H1 (cell line): ENCODE measurements at regions not wholly inside any gene's neighbourhood (a gene's known extent, or its start where the extent isn't known, plus 50 kb on each side); places are given as distances from the start of the nearest gene placed in this dataset.

Source experiments
- CTCF ChIA-PET: fragments of 300-600 bp; sonication (Branson Sonifier 250); formaldehyde crosslinking; loops from one replicate; lab custom pipeline; 2021; ENCODE audit not compliant: partially characterized antibody; lab: Charles Lee
- POLR2A ChIA-PET: fragments of 300-600 bp; sonication (Branson Sonifier 250); formaldehyde crosslinking; loops from one replicate; lab custom pipeline; 2021; ENCODE audit warnings: inconsistent platforms; ENCODE audit not compliant: partially characterized antibody; lab: Charles Lee
- DNase-seq, 2 experiments: peaks; one replicate each; pipeline versions ENCODE4 v3.0.0 to v3.0.0-alpha.2; 2010 to 2022; ENCODE audit warnings: low spot score in 2 of 2, low read depth in 1 of 2, mixed read lengths in 1 of 2
- FAIRE-seq: peaks from 2 replicates; lab custom pipeline; 2011; peaks lifted over from hg19 to GRCh38; lab: Jason Lieb, UNC
- H2AFZ ChIP-seq: 2 replicates; pipeline ENCODE4 v1.8.1; 2012; ENCODE audit warnings: low read length, inconsistent platforms
- H2AK5ac ChIP-seq: 2 replicates; pipeline ENCODE4 v1.6.1; 2013; ENCODE audit warnings: low read depth, low read length
- H2BK120ac ChIP-seq: replicated peaks from 2 replicates; pipeline ENCODE3; 2013; ENCODE audit warnings: low read depth, low read length, inconsistent platforms
- H2BK12ac ChIP-seq: 2 replicates; pipeline ENCODE4 v1.6.1; 2013; ENCODE audit warnings: low read depth, low read length
- H2BK15ac ChIP-seq: 2 replicates; pipeline ENCODE4 v1.6.1; 2013; ENCODE audit warnings: low read length
- H2BK20ac ChIP-seq: 2 replicates; pipeline ENCODE4 v1.6.1; 2013; ENCODE audit warnings: low read length
- H2BK5ac ChIP-seq: 2 replicates; pipeline ENCODE4 v1.6.1; 2013; ENCODE audit warnings: low read depth, low read length
- H3K14ac ChIP-seq: 2 replicates; pipeline ENCODE4 v1.6.1; 2013; ENCODE audit warnings: inconsistent platforms; ENCODE audit not compliant: insufficient read length
- H3K18ac ChIP-seq: 2 replicates; pipeline ENCODE4 v1.6.1; 2013; ENCODE audit warnings: low read length; ENCODE audit errors: extremely low read depth
- H3K23ac ChIP-seq: 2 replicates; pipeline ENCODE4 v1.6.1; 2013; ENCODE audit warnings: inconsistent platforms; ENCODE audit not compliant: insufficient read length
- H3K23me2 ChIP-seq: 2 replicates; pipeline ENCODE4 v1.6.1; 2013; ENCODE audit warnings: low read depth, low read length
- H3K27ac ChIP-seq: 2 replicates; pipeline ENCODE4 v1.6.1; 2011; ENCODE audit warnings: low read depth, low read length, inconsistent platforms
- H3K27me3 ChIP-seq, 4 experiments: replicated peaks in 1 of 4; 1 replicate in 1 of 4; 2 replicates in 3 of 4; pipeline versions ENCODE4 v1.6.1 to v1.8.1; 2011 to 2013; ENCODE audit warnings: low read length in 3 of 4, mild to moderate bottlenecking in 3 of 4, inconsistent platforms in 2 of 4, mixed read lengths in 2 of 4, moderate library complexity in 1 of 4; ENCODE audit not compliant: control insufficient read depth in 3 of 4, insufficient read depth in 3 of 4; ENCODE audit errors: extremely low read depth in 1 of 4
- H3K36me3 ChIP-seq, 4 experiments: 2 replicates each; pipeline versions ENCODE4 v1.6.1 to v1.8.1; 2011 to 2013; ENCODE audit warnings: mild to moderate bottlenecking in 4 of 4, low read length in 3 of 4, moderate library complexity in 2 of 4, control low read depth in 1 of 4, inconsistent platforms in 1 of 4; ENCODE audit not compliant: insufficient read depth in 4 of 4, control insufficient read depth in 2 of 4
- H3K4ac ChIP-seq: replicated peaks from 2 replicates; pipeline ENCODE3; 2013; ENCODE audit warnings: low read length, low read depth, mixed read lengths, inconsistent platforms; ENCODE audit not compliant: insufficient read length
- H3K4me1 ChIP-seq, 4 experiments: replicated peaks in 1 of 4; 1 replicate in 1 of 4; 2 replicates in 3 of 4; pipeline versions ENCODE4 v1.6.1 to v1.8.1; 2011 to 2013; ENCODE audit warnings: low read length in 3 of 4, inconsistent platforms in 2 of 4, mixed read lengths in 1 of 4; ENCODE audit not compliant: insufficient read depth in 4 of 4, control insufficient read depth in 3 of 4
- H3K4me2 ChIP-seq, 2 experiments: 2 replicates each; pipeline versions ENCODE4 v1.6.1 to v1.8.1; 2011 to 2013; ENCODE audit warnings: low read depth in 2 of 2, low read length in 2 of 2, control low read depth in 1 of 2, inconsistent platforms in 1 of 2, mild to moderate bottlenecking in 1 of 2; ENCODE audit not compliant: insufficient read depth in 1 of 2
- H3K4me3 ChIP-seq, 4 experiments: fragments of 200-600, 300-600 bp in 1 of 4; sonication (generic), shearing (Covaris generic), sonication (Bioruptor Twin) in 1 of 4; 2 replicates each; pipeline versions ENCODE4 v1.5.1 to v1.8.1; 2011 to 2016; ENCODE audit warnings: low read length in 4 of 4, low read depth in 3 of 4, control low read depth in 2 of 4, inconsistent platforms in 2 of 4, mild to moderate bottlenecking in 2 of 4, mixed read lengths in 1 of 4, moderate library complexity in 1 of 4; ENCODE audit not compliant: insufficient read depth in 2 of 4; ENCODE audit errors: extremely low read depth in 1 of 4
- H3K56ac ChIP-seq: replicated peaks from 2 replicates; pipeline ENCODE3; 2013; ENCODE audit warnings: low read depth, mild to moderate bottlenecking, mixed read lengths, low read length, inconsistent platforms; ENCODE audit not compliant: insufficient read length
- H3K79me1 ChIP-seq: 2 replicates; pipeline ENCODE4 v1.6.1; 2013; ENCODE audit warnings: low read depth, low read length, control low read depth
- H3K79me2 ChIP-seq, 2 experiments: 2 replicates each; pipeline versions ENCODE4 v1.6.1 to v1.8.1; 2012 to 2013; ENCODE audit warnings: low read length in 2 of 2, mild to moderate bottlenecking in 2 of 2, inconsistent platforms in 1 of 2; ENCODE audit not compliant: insufficient read depth in 2 of 2, control insufficient read depth in 1 of 2
- H3K9ac ChIP-seq, 4 experiments: replicated peaks in 1 of 4; 1 replicate in 1 of 4; 2 replicates in 3 of 4; pipeline versions ENCODE4 v1.6.1 to v1.8.1; 2011 to 2013; ENCODE audit warnings: low read depth in 3 of 4, low read length in 3 of 4, control low read depth in 2 of 4, mild to moderate bottlenecking in 2 of 4, moderate library complexity in 2 of 4, inconsistent platforms in 1 of 4; ENCODE audit errors: extremely low read depth in 1 of 4
- H3K9me3 ChIP-seq, 2 experiments: 2 replicates each; pipeline versions ENCODE4 v1.6.1 to v1.8.1; 2012 to 2013; ENCODE audit warnings: mild to moderate bottlenecking in 2 of 2, moderate library complexity in 2 of 2, control low read depth in 1 of 2, inconsistent platforms in 1 of 2, low read depth in 1 of 2, low read length in 1 of 2, mixed read lengths in 1 of 2; ENCODE audit not compliant: insufficient read depth in 2 of 2
- H4K20me1 ChIP-seq, 2 experiments: replicated peaks in 1 of 2; 2 replicates each; pipeline versions ENCODE3 to v1.8.1; 2011 to 2013; ENCODE audit warnings: inconsistent platforms in 2 of 2, low read length in 2 of 2, mild to moderate bottlenecking in 1 of 2; ENCODE audit not compliant: insufficient read depth in 2 of 2, control insufficient read depth in 1 of 2
- H4K5ac ChIP-seq: 2 replicates; pipeline ENCODE4 v1.6.1; 2013; ENCODE audit warnings: low read length, low read depth, mixed read lengths, inconsistent platforms; ENCODE audit not compliant: insufficient read length
- H4K8ac ChIP-seq: 2 replicates; pipeline ENCODE4 v1.8.0; 2013; ENCODE audit warnings: mild to moderate bottlenecking, moderate library complexity, low read length, inconsistent platforms; ENCODE audit not compliant: insufficient read depth; ENCODE audit errors: extremely low read depth
- H4K91ac ChIP-seq: replicated peaks from 2 replicates; pipeline ENCODE3; 2013; ENCODE audit warnings: low read length, mixed read lengths, inconsistent platforms; ENCODE audit not compliant: insufficient read length
- ASH2L ChIP-seq: fragments of 200-600, 300-600 bp; sonication (generic); IDR thresholded peaks from one replicate; pipeline ENCODE4 v1.7.1; 2017; ENCODE audit warnings: low read length
- CBX5 ChIP-seq: fragments of 300-800, 300-1000 bp; sonication (generic); IDR thresholded peaks from 2 replicates; pipeline ENCODE4 v1.7.1; 2016; ENCODE audit warnings: antibody characterized with exemption, low read length, low read depth
- CREB1 ChIP-seq: IDR thresholded peaks from 2 replicates; pipeline ENCODE4 v1.6.1; 2012; ENCODE audit warnings: inconsistent platforms
- HDAC6 ChIP-seq: IDR thresholded peaks from one replicate; pipeline ENCODE4 v1.7.1; 2012; ENCODE audit warnings: low read depth, mild to moderate bottlenecking, inconsistent platforms, low read length, moderate library complexity
- JUND ChIP-seq: IDR thresholded peaks from 2 replicates; pipeline ENCODE4 v1.6.1; 2011; ENCODE audit warnings: mild to moderate bottlenecking, improper control_type of control experiment, low read length
- POLR2A ChIP-seq, 2 experiments: IDR thresholded peaks; 1 replicate in 1 of 2; 2 replicates in 1 of 2; pipeline ENCODE4 v1.6.1; 2011; ENCODE audit warnings: low read depth in 2 of 2, low read length in 2 of 2, mild to moderate bottlenecking in 2 of 2; ENCODE audit errors: control extremely low read depth in 1 of 2
- POLR2AphosphoS5 ChIP-seq: IDR thresholded peaks from 2 replicates; pipeline ENCODE4 v1.6.1; 2011; ENCODE audit warnings: low read depth, low read length
- POU5F1 ChIP-seq: IDR thresholded peaks from 2 replicates; pipeline ENCODE4 v1.6.1; 2011; ENCODE audit warnings: low read depth, mild to moderate bottlenecking, low read length, moderate library complexity
- RAD21 ChIP-seq, 2 experiments: IDR thresholded peaks in 1 of 2; conservative IDR thresholded peaks in 1 of 2; 2 replicates each; pipeline ENCODE4 v1.6.1; 2011; ENCODE audit warnings: low read depth in 2 of 2, low read length in 2 of 2, improper control_type of control experiment in 1 of 2, inconsistent platforms in 1 of 2, mild to moderate bottlenecking in 1 of 2, moderate library complexity in 1 of 2
- RNF2 ChIP-seq: fragments of 200-900, 300-1000 bp; sonication (generic); IDR thresholded peaks from 2 replicates; pipeline ENCODE4 v1.7.1; 2016; ENCODE audit warnings: borderline replicate concordance, low read depth, mild to moderate bottlenecking, antibody characterized with exemption, low read length; ENCODE audit not compliant: poor library complexity, severe bottlenecking; ENCODE audit errors: missing control alignments
- RXRA ChIP-seq: IDR thresholded peaks from 2 replicates; pipeline ENCODE4 v1.6.1; 2011; ENCODE audit warnings: low read depth, mild to moderate bottlenecking, low read length, moderate library complexity; ENCODE audit not compliant: insufficient read depth
- SAP30 ChIP-seq: fragments of 300-600 bp; sonication (generic); IDR thresholded peaks from 2 replicates; pipeline ENCODE4 v1.7.1; 2012; ENCODE audit warnings: low read length, moderate library complexity, mild to moderate bottlenecking, inconsistent platforms; ENCODE audit not compliant: insufficient read depth, insufficient replicate concordance
- SIRT6 ChIP-seq: IDR thresholded peaks from one replicate; pipeline ENCODE4 v1.7.1; 2012; ENCODE audit warnings: low read length, inconsistent platforms
- SP4 ChIP-seq: IDR thresholded peaks from 2 replicates; pipeline ENCODE4 v1.6.1; 2012; ENCODE audit warnings: low read length, inconsistent platforms
- TAF1 ChIP-seq: IDR thresholded peaks from 2 replicates; pipeline ENCODE4 v1.6.1; 2011; ENCODE audit warnings: mild to moderate bottlenecking, low read depth, low read length
- TAF7 ChIP-seq: optimal IDR thresholded peaks from 2 replicates; pipeline ENCODE3; 2011; ENCODE audit warnings: low read depth, mild to moderate bottlenecking, inconsistent platforms, low read length, moderate library complexity, borderline replicate concordance
- WGBS, 2 experiments: shearing (Covaris generic) in 1 of 2; methylation state at CpG; one replicate each; pipeline versions ENCODE4 v1.1.6 to v1.1.7; 2013 to 2015; ENCODE audit warnings: low lambda C conversion rate in 2 of 2, mixed read lengths in 2 of 2, inconsistent platforms in 1 of 2, low coverage in 1 of 2, missing lambda C conversion rate in 1 of 2; ENCODE audit not compliant: insufficient replicate concordance in 2 of 2, insufficient coverage in 1 of 2, insufficient read length in 1 of 2; ENCODE audit errors: extremely low coverage in 1 of 2, missing lambda C conversion rate in 1 of 2; 5-methylcytosine and 5-hydroxymethylcytosine counted together

DNA sequence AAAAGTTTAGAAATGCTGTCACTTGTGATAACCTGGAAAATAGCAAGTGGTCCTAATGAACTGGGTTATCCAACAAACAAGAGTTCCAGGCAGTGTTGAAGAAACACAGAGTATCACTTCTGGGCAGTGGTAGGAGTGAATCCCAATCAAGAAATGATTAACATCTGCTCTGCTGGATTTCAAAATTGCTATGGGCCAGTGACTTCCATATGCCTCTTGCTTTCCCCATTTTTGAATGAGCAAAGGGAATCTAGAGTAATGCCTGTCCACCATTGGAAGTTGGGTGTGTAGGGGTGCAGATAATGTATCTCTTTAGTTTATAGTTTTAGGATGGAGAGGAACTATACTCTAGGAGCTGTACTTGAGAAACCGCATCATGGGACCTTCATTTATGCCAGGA is 236.5 kb downstream of the RPLP1 start:
- Histone ChIP-seq H3K9ac (no peak overlapping the region), H3K9me3 (0 out of 4 replicates have a peak, but pooled peaks cover 3% of the 10 kb centered on the region in 2 experiments), H3K4me1 (no peaks in the 10 kb centered on the region), H3K14ac (no peak overlapping the region), H2BK120ac (no peak overlapping the region), H4K5ac (no peak overlapping the region), H3K56ac (no peak overlapping the region), H2BK15ac (no peak overlapping the region), H4K20me1 (no peaks in the 10 kb centered on the region), H2BK5ac (no peak overlapping the region), H3K4ac (no peak overlapping the region), H3K4me3 (no peak overlapping the region), H4K8ac (no peak overlapping the region), H3K36me3 (no peaks in the 10 kb centered on the region), H3K79me1 (no peaks in the 10 kb centered on the region), H3K27ac (no peak overlapping the region), H3K18ac (no peak overlapping the region), H3K79me2 (no peaks in the 10 kb centered on the region), H4K91ac (no peak overlapping the region), H2AFZ (no peak overlapping the region), H2BK12ac (no peak overlapping the region), H3K23me2 (no peaks in the 10 kb centered on the region), H3K27me3 (no peaks in the 10 kb centered on the region), H2BK20ac (no peak overlapping the region), H2AK5ac (no peak overlapping the region), H3K23ac (no peak overlapping the region), H3K4me2 (no peak overlapping the region)
- ChIA-PET CTCF (interaction anchor here (1.0 to 2.5 kb wide), 3 partner anchors 98 to 799 kb away, joined by 3 to 5 read pairs (median 3); no protein-coding TSS in a partner anchor), POLR2A (interaction anchor here (0.6 kb wide), 1 partner anchor 42 kb away, joined by 3 read pairs; no protein-coding TSS in a partner anchor)
- no peak for FAIRE-seq
- no peak for DNase-seq
- WGBS, 2 experiments: 84% methylated on average over 1 of the region's 1 CpG; no CpG with 5 or more reads in 1 of the 2 experiments
- no peak for TF ChIP-seq SP4
- TF ChIP-seq ASH2L: no peak
- TF ChIP-seq CBX5: no peak
- no peak for TF ChIP-seq SIRT6
- TF ChIP-seq RXRA: no peak
- no peak for TF ChIP-seq TAF1
- TF ChIP-seq RAD21 (IDR thresholded peaks at IDR 0.05 in 1 of 2, conservative IDR thresholded peaks at IDR 0.05 in 1 of 2; ENCODE audit: low read depth in 2 of 2, low read length in 2 of 2): no peak
- TF ChIP-seq POU5F1: no peak
- TF ChIP-seq CREB1: no peak
- TF ChIP-seq JUND: no peak
- no peak for TF ChIP-seq SAP30
- no peak for TF ChIP-seq TAF7
- TF ChIP-seq POLR2A (IDR thresholded peaks at IDR 0.05; ENCODE audit: control extremely low read depth in 1 of 2, low read depth in 2 of 2, low read length in 2 of 2): no peak
- TF ChIP-seq POLR2AphosphoS5: no peak
- TF ChIP-seq RNF2: no peak
- TF ChIP-seq HDAC6: no peak
